OCI-LY3 (cell line): ENCODE measurements at regions not wholly inside any gene's neighbourhood (a gene's known extent, or its start where the extent isn't known, plus 50 kb on each side); places are given as distances from the start of the nearest gene placed in this dataset.
"Not testable (repeated sequence)": the region's sequence is repeated elsewhere in the genome, so short reads cannot be mapped to it uniquely, and the experiment has no call there.

Experiments used
- H2AFZ ChIP-seq: fragments of 200-600, 300-600 bp; shearing (Covaris generic); 2 replicates; pipeline ENCODE4 v1.6.0; 2014; ENCODE audit warnings: antibody characterized with exemption, low read depth, low read length
- H3K27ac ChIP-seq: fragments of 200-600, 300-600 bp; sonication (generic); 2 replicates; pipeline ENCODE4 v1.5.1; 2014; ENCODE audit warnings: mild to moderate bottlenecking, low read length, moderate library complexity, mixed read lengths
- H3K27me3 ChIP-seq: fragments of 200-600, 300-600 bp; sonication (generic); 2 replicates; pipeline ENCODE4 v1.6.1; 2014; ENCODE audit warnings: low read depth, low read length, mixed read lengths
- H3K36me3 ChIP-seq: fragments of 200-600, 300-600 bp; sonication (generic); replicated peaks from 2 replicates; pipeline ENCODE3; 2014; ENCODE audit warnings: low read depth, low read length, mixed read lengths
- H3K4me1 ChIP-seq: fragments of 300-600, 200-600 bp; sonication (generic); 2 replicates; pipeline ENCODE4 v1.6.1; 2014; ENCODE audit warnings: low read length, mixed read lengths
- H3K4me2 ChIP-seq: fragments of 200-600, 300-600 bp; sonication (generic); 2 replicates; pipeline ENCODE4 v1.6.1; 2014; ENCODE audit warnings: low read length, mixed read lengths
- H3K4me3 ChIP-seq: fragments of 300-600, 200-600 bp; sonication (generic); 2 replicates; pipeline ENCODE4 v1.5.1; 2014; ENCODE audit warnings: antibody characterized with exemption, mild to moderate bottlenecking, low read length, moderate library complexity
- H3K79me2 ChIP-seq: fragments of 300-600, 200-600 bp; shearing (Covaris generic); 2 replicates; pipeline ENCODE4 v1.6.1; 2014; ENCODE audit warnings: mild to moderate bottlenecking, low read length, mixed read lengths
- H3K9ac ChIP-seq: fragments of 300-600, 200-600 bp; shearing (Covaris generic); 2 replicates; pipeline ENCODE4 v1.6.0; 2014; ENCODE audit warnings: mild to moderate bottlenecking, low read length, moderate library complexity
- H3K9me3 ChIP-seq: fragments of 200-600, 300-600 bp; shearing (Covaris generic); 2 replicates; pipeline ENCODE4 v1.6.1; 2014; ENCODE audit warnings: low read length, mixed read lengths; ENCODE audit not compliant: insufficient read depth
- H4K20me1 ChIP-seq: fragments of 200-600, 300-600 bp; sonication (generic); 2 replicates; pipeline ENCODE4 v1.6.1; 2016; ENCODE audit warnings: low read length, mixed read lengths; ENCODE audit not compliant: insufficient read depth
- CTCF ChIP-seq: fragments of 200-600, 300-600 bp; sonication (generic); IDR thresholded peaks from 2 replicates; pipeline ENCODE4 v1.5.1; 2014; ENCODE audit warnings: antibody characterized with exemption, low read length, low read depth
- EZH2phosphoT487 ChIP-seq: fragments of 200-600 bp; shearing (Covaris generic); IDR thresholded peaks from 2 replicates; pipeline ENCODE4 v1.6.1; 2018; ENCODE audit warnings: antibody characterized with exemption, mixed run types, low read depth

GRCh38 chr7:45306752-45307305 is 149.2 kb downstream of the RAMP3 start:
- no peaks in the 10 kb centered on the region for H3K4me1 ChIP-seq
- H4K20me1 ChIP-seq: no peaks in the 10 kb centered on the region
- no peak overlapping the region for H3K27ac ChIP-seq
- no peak overlapping the region for H3K4me2 ChIP-seq
- H3K4me3 ChIP-seq: no peak overlapping the region
- no peak for TF ChIP-seq EZH2phosphoT487
- no peak for TF ChIP-seq CTCF
- H3K9me3 ChIP-seq: peaks cover 8% of the 10 kb centered on the region
- H3K79me2 ChIP-seq: no peaks in the 10 kb centered on the region
- no peaks in the 10 kb centered on the region for H3K36me3 ChIP-seq
- H2AFZ ChIP-seq: no peak overlapping the region
- no peak overlapping the region for H3K9ac ChIP-seq
- H3K27me3 ChIP-seq: no peaks in the 10 kb centered on the region

GRCh38 chr7:45311597-45311996 is 154.0 kb downstream of the RAMP3 start:
- no peak for TF ChIP-seq CTCF
- TF ChIP-seq EZH2phosphoT487: no peak
- Histone ChIP-seq H3K27me3 (no peaks in the 10 kb centered on the region), H3K4me3 (no peak overlapping the region), H3K9ac (no peak overlapping the region), H3K36me3 (no peaks in the 10 kb centered on the region), H3K79me2 (no peaks in the 10 kb centered on the region), H2AFZ (no peak overlapping the region), H3K9me3 (peaks cover 8% of the 10 kb centered on the region), H3K4me1 (peaks cover 11% of the 10 kb centered on the region), H4K20me1 (no peaks in the 10 kb centered on the region), H3K4me2 (no peak overlapping the region), H3K27ac (no peak overlapping the region)

- not testable (repeated sequence) for H4K20me1 ChIP-seq, H3K9me3 ChIP-seq, H3K4me2 ChIP-seq, H3K27me3 ChIP-seq, H3K4me3 ChIP-seq, H3K36me3 ChIP-seq, H3K9ac ChIP-seq, H3K27ac ChIP-seq, H3K79me2 ChIP-seq, H2AFZ ChIP-seq
- peaks cover 11% of the 10 kb centered on the region for H3K4me1 ChIP-seq
Measured at GRCh38 chr7:45315512-45315911, 157.9 kb downstream of the RAMP3 start.

GRCh38 chr7:45324683-45325237 is 167.2 kb downstream of the RAMP3 start:
- Histone ChIP-seq H3K9ac (no peak overlapping the region), H3K4me2 (no peak overlapping the region), H3K4me3 (no peak overlapping the region), H4K20me1 (no peaks in the 10 kb centered on the region), H3K27ac (no peak overlapping the region), H3K9me3 (no peaks in the 10 kb centered on the region), H3K27me3 (no peaks in the 10 kb centered on the region), H3K4me1 (no peaks in the 10 kb centered on the region), H3K79me2 (no peaks in the 10 kb centered on the region), H2AFZ (no peak overlapping the region), H3K36me3 (no peaks in the 10 kb centered on the region)
- TF ChIP-seq CTCF (no peak), EZH2phosphoT487 (no peak)
